H9 (cell line): ENCODE measurements at regions not wholly inside any gene's neighbourhood (a gene's known extent, or its start where the extent isn't known, plus 50 kb on each side); places are given as distances from the start of the nearest gene placed in this dataset.

ENCODE experiments used
- DNase-seq: peaks from one replicate; pipeline ENCODE4 v3.0.0-alpha.2; 2017
- H2AFZ ChIP-seq: one replicate; pipeline ENCODE4 v1.6.1; 2013; ENCODE audit warnings: mild to moderate bottlenecking, low read length, control low read depth, moderate library complexity
- H2AK5ac ChIP-seq: 2 replicates; pipeline ENCODE4 v1.6.1; 2013; ENCODE audit warnings: low read length, control low read depth, mixed read lengths; ENCODE audit not compliant: insufficient read length
- H2BK120ac ChIP-seq: one replicate; pipeline ENCODE4 v1.6.1; 2013; ENCODE audit warnings: low read depth, mild to moderate bottlenecking, low read length, control low read depth, inconsistent platforms; ENCODE audit not compliant: poor library complexity, severe bottlenecking
- H2BK12ac ChIP-seq: 2 replicates; pipeline ENCODE4 v1.6.1; 2013; ENCODE audit warnings: low read length, control low read depth, mixed read lengths, low read depth; ENCODE audit not compliant: insufficient read length
- H2BK15ac ChIP-seq: 2 replicates; pipeline ENCODE4 v1.6.1; 2013; ENCODE audit warnings: low read depth, low read length, control low read depth
- H2BK20ac ChIP-seq: one replicate; pipeline ENCODE4 v1.6.1; 2013; ENCODE audit warnings: low read depth, mild to moderate bottlenecking, low read length, control low read depth, inconsistent platforms; ENCODE audit not compliant: poor library complexity, severe bottlenecking
- H2BK5ac ChIP-seq: 2 replicates; pipeline ENCODE4 v1.6.1; 2013; ENCODE audit warnings: low read length, control low read depth, mixed read lengths; ENCODE audit not compliant: insufficient read length
- H3K14ac ChIP-seq: 2 replicates; pipeline ENCODE4 v1.6.1; 2013; ENCODE audit warnings: low read length, control low read depth; ENCODE audit not compliant: insufficient read depth
- H3K18ac ChIP-seq: 2 replicates; pipeline ENCODE4 v1.6.1; 2013; ENCODE audit warnings: low read depth, mild to moderate bottlenecking, mixed read lengths, low read length, control low read depth; ENCODE audit not compliant: insufficient read length
- H3K23ac ChIP-seq: 2 replicates; pipeline ENCODE4 v1.6.1; 2013; ENCODE audit warnings: low read length, control low read depth, mixed read lengths, low read depth; ENCODE audit not compliant: insufficient read length
- H3K23me2 ChIP-seq: 2 replicates; pipeline ENCODE4 v1.6.1; 2013; ENCODE audit warnings: low read depth, mild to moderate bottlenecking, mixed read lengths, low read length, control low read depth; ENCODE audit not compliant: insufficient read length, poor library complexity, severe bottlenecking
- H3K27ac ChIP-seq: 2 replicates; pipeline ENCODE4 v1.5.1; 2013; ENCODE audit warnings: low read length, control low read depth, mixed read lengths, low read depth; ENCODE audit not compliant: insufficient read length
- H3K27me3 ChIP-seq: 2 replicates; pipeline ENCODE4 v1.6.1; 2013; ENCODE audit warnings: low read length, control low read depth, inconsistent platforms; ENCODE audit not compliant: insufficient read depth
- H3K4ac ChIP-seq: 2 replicates; pipeline ENCODE4 v1.6.1; 2013; ENCODE audit warnings: low read depth, mild to moderate bottlenecking, control low read depth, inconsistent platforms, low read length, moderate library complexity
- H3K4me1 ChIP-seq: 2 replicates; pipeline ENCODE4 v1.6.1; 2013; ENCODE audit warnings: low read length, control low read depth, inconsistent platforms; ENCODE audit not compliant: insufficient read depth
- H3K4me2 ChIP-seq: 2 replicates; pipeline ENCODE4 v1.6.1; 2013; ENCODE audit warnings: low read length, control low read depth, mixed read lengths; ENCODE audit not compliant: insufficient read length, insufficient read depth
- H3K56ac ChIP-seq: 2 replicates; pipeline ENCODE4 v1.6.1; 2013; ENCODE audit warnings: low read depth, mild to moderate bottlenecking, mixed read lengths, low read length, control low read depth; ENCODE audit not compliant: insufficient read length
- H3K79me1 ChIP-seq: 2 replicates; pipeline ENCODE4 v1.6.1; 2013; ENCODE audit warnings: low read depth, mild to moderate bottlenecking, moderate library complexity, low read length, control low read depth, inconsistent platforms; ENCODE audit not compliant: insufficient read depth, poor library complexity, severe bottlenecking
- H3K79me2 ChIP-seq: 2 replicates; pipeline ENCODE4 v1.6.1; 2013; ENCODE audit warnings: low read length, control low read depth, inconsistent platforms; ENCODE audit not compliant: insufficient read depth
- H3K9ac ChIP-seq: 2 replicates; pipeline ENCODE4 v1.6.1; 2013; ENCODE audit warnings: low read length, control low read depth, mixed read lengths; ENCODE audit not compliant: insufficient read length; ENCODE audit errors: extremely low read depth
- H3K9me3 ChIP-seq: one replicate; pipeline ENCODE4 v1.6.1; 2013; ENCODE audit warnings: low read depth, low read length, inconsistent platforms; ENCODE audit not compliant: control insufficient read depth
- H3T11ph ChIP-seq: one replicate; pipeline ENCODE4 v1.6.1; 2013; ENCODE audit warnings: mild to moderate bottlenecking, low read length, control low read depth, inconsistent platforms
- H4K20me1 ChIP-seq: one replicate; pipeline ENCODE4 v1.6.1; 2013; ENCODE audit not compliant: control insufficient read depth, insufficient read length, insufficient read depth
- H4K5ac ChIP-seq: 2 replicates; pipeline ENCODE4 v1.6.1; 2013; ENCODE audit warnings: low read depth, mild to moderate bottlenecking, mixed read lengths, low read length, control low read depth; ENCODE audit not compliant: insufficient read length
- H4K8ac ChIP-seq: replicated peaks from 2 replicates; pipeline ENCODE4 v1.6.1; 2013; ENCODE audit warnings: low read length, control low read depth, mixed read lengths, low read depth; ENCODE audit not compliant: insufficient read length
- H4K91ac ChIP-seq: 2 replicates; pipeline ENCODE4 v1.6.1; 2013; ENCODE audit warnings: low read depth, mild to moderate bottlenecking, moderate library complexity, mixed read lengths, low read length, control low read depth; ENCODE audit not compliant: insufficient read length
- H3K27ac Mint-ChIP-seq, 3 experiments: 2 replicates in 2 of 3; 3 replicates in 1 of 3; pipeline ENCODE4 v1.8.0; 2020 to 2021; ENCODE audit warnings: mixed read lengths in 3 of 3, mild to moderate bottlenecking in 1 of 3, moderate library complexity in 1 of 3
- H3K27me3 Mint-ChIP-seq: 2 replicates; pipeline ENCODE4 v1.8.0; 2021; ENCODE audit warnings: low read depth, mild to moderate bottlenecking, moderate library complexity, mixed read lengths
- H3K36me3 Mint-ChIP-seq, 3 experiments: 2 replicates in 2 of 3; 3 replicates in 1 of 3; pipeline ENCODE4 v1.8.0; 2020 to 2021; ENCODE audit warnings: low read depth in 3 of 3, mixed read lengths in 3 of 3; ENCODE audit not compliant: insufficient read depth in 1 of 3
- H3K4me1 Mint-ChIP-seq, 2 experiments: 2 replicates each; pipeline ENCODE4 v1.8.0; 2020; ENCODE audit warnings: mixed read lengths in 2 of 2
- H3K4me3 Mint-ChIP-seq, 2 experiments: 2 replicates in 1 of 2; 3 replicates in 1 of 2; pipeline ENCODE4 v1.8.0; 2020 to 2021; ENCODE audit warnings: mild to moderate bottlenecking in 2 of 2, mixed read lengths in 2 of 2, moderate library complexity in 1 of 2
- H3K9me3 Mint-ChIP-seq, 2 experiments: 2 replicates in 1 of 2; 3 replicates in 1 of 2; pipeline ENCODE4 v1.8.0; 2020; ENCODE audit warnings: mild to moderate bottlenecking in 2 of 2, mixed read lengths in 2 of 2, moderate library complexity in 1 of 2
- CTCF ChIP-seq: fragments of 200-600 bp; sonication (generic); conservative IDR thresholded peaks from 3 replicates; pipeline ENCODE4 v1.8.0; 2021; ENCODE audit warnings: antibody characterized with exemption, mild to moderate bottlenecking
- WGBS: extraction: QIAGEN DNeasy Blood & Tissue Kit; methylation state at CpG from one replicate; pipeline ENCODE4 v1.1.7; 2013; ENCODE audit warnings: missing lambda C conversion rate, low lambda C conversion rate, mixed read lengths; ENCODE audit not compliant: insufficient read length; ENCODE audit errors: extremely low coverage; 5-methylcytosine and 5-hydroxymethylcytosine counted together

- no peak for DNase-seq
Observed at GRCh38 chr20:62564456-62565245, 77.7 kb upstream of the SLCO4A1 start.

More at GRCh38 chr20:62564456-62565245, 77.7 kb upstream of the SLCO4A1 start:
- Mint-ChIP-seq H3K27ac (no peak overlapping the region), H3K4me1 (peaks cover 0 to 14% of the 10 kb centered on the region in 2 experiments; a peak in 2 of 4 replicates), H3K4me3 (no peak overlapping the region), H3K27me3 (no peaks in the 10 kb centered on the region; the same call in 1 of the 2 replicates), H3K9me3 (no peaks in the 10 kb centered on the region), H3K36me3 (no peaks in the 10 kb centered on the region)
- no peak overlapping the region for H4K5ac ChIP-seq
- WGBS = no CpG with 5 or more reads among the region's 42 CpGs
- H3K79me2 ChIP-seq = no peaks in the 10 kb centered on the region
- no peak overlapping the region for H2BK12ac ChIP-seq
- no peak overlapping the region for H2AFZ ChIP-seq
- no peak overlapping the region for H4K8ac ChIP-seq
- H3K9ac ChIP-seq = no peak overlapping the region
- no peak overlapping the region for H3K27ac ChIP-seq
- no peaks in the 10 kb centered on the region for H3K23me2 ChIP-seq
- H3K4me2 ChIP-seq = no peak overlapping the region
- no peak overlapping the region for H3K4ac ChIP-seq
- no peaks in the 10 kb centered on the region for H4K20me1 ChIP-seq
- H2AK5ac ChIP-seq = no peak overlapping the region
- no peaks in the 10 kb centered on the region for H3K9me3 ChIP-seq
- H2BK5ac ChIP-seq = no peak overlapping the region
- no peaks in the 10 kb centered on the region for H3K27me3 ChIP-seq
- H3K18ac ChIP-seq = no peak overlapping the region
- H2BK15ac ChIP-seq = no peak overlapping the region
- TF ChIP-seq CTCF = no peak
- H2BK20ac ChIP-seq = no peak overlapping the region
- no peak overlapping the region for H3K14ac ChIP-seq
- no peak overlapping the region for H3K56ac ChIP-seq
- H2BK120ac ChIP-seq = no peak overlapping the region
- H3K79me1 ChIP-seq = no peaks in the 10 kb centered on the region
- H4K91ac ChIP-seq = no peak overlapping the region
- no peak overlapping the region for H3T11ph ChIP-seq
- H3K4me1 ChIP-seq = no peaks in the 10 kb centered on the region
- H3K23ac ChIP-seq = no peak overlapping the region
